PFSK-1 (cell line): ENCODE measurements at regions not wholly inside any gene's neighbourhood (a gene's known extent, or its start where the extent isn't known, plus 50 kb on each side); places are given as distances from the start of the nearest gene placed in this dataset.

ENCODE experiments used
- FOXP2 ChIP-seq: optimal IDR thresholded peaks from 2 replicates; pipeline ENCODE3; 2011; ENCODE audit warnings: borderline replicate concordance, control low read depth, inconsistent platforms; ENCODE audit not compliant: insufficient read depth; ENCODE audit errors: extremely low read length, extremely low read depth
- POLR2AphosphoS5 ChIP-seq: IDR thresholded peaks from 2 replicates; pipeline ENCODE4 v1.6.1; 2012; ENCODE audit warnings: low read depth, mild to moderate bottlenecking, control low read depth, low read length, moderate library complexity
- REST ChIP-seq, 2 experiments: IDR thresholded peaks; 2 replicates each; pipeline versions ENCODE4 v1.6.1 to v1.8.0; 2011 to 2012; ENCODE audit warnings: low read depth in 2 of 2, low read length in 2 of 2, control low read depth in 1 of 2, inconsistent platforms in 1 of 2, mild to moderate bottlenecking in 1 of 2, moderate library complexity in 1 of 2; ENCODE audit not compliant: insufficient read depth in 1 of 2
- SIN3A ChIP-seq: IDR thresholded peaks from 2 replicates; pipeline ENCODE4 v1.6.1; 2012; ENCODE audit warnings: mild to moderate bottlenecking, low read length, moderate library complexity, borderline replicate concordance; ENCODE audit not compliant: insufficient read depth
- TAF1 ChIP-seq: IDR thresholded peaks from 2 replicates; pipeline ENCODE4 v1.6.1; 2012; ENCODE audit warnings: low read length, control low read depth, borderline replicate concordance; ENCODE audit not compliant: insufficient read depth

GRCh38 chr5:52427615-52428014, 360.1 kb upstream of the ITGA1 start:
- TF ChIP-seq POLR2AphosphoS5 (no peak), REST (IDR thresholded peaks at IDR 0.05; ENCODE audit: insufficient read depth in 1 of 2, low read depth in 2 of 2, low read length in 2 of 2) (no peak), FOXP2 (no peak), SIN3A (no peak), TAF1 (no peak)

- TF ChIP-seq POLR2AphosphoS5 (no peak), TAF1 (no peak), SIN3A (no peak), REST (IDR thresholded peaks at IDR 0.05; ENCODE audit: insufficient read depth in 1 of 2, low read depth in 2 of 2, low read length in 2 of 2) (no peak), FOXP2 (no peak)
Measured at GRCh38 chr5:52428977-52429489, 358.7 kb upstream of the ITGA1 start.

- no peak for TF ChIP-seq REST (IDR thresholded peaks at IDR 0.05; ENCODE audit: insufficient read depth in 1 of 2, low read depth in 2 of 2, low read length in 2 of 2)
- no peak for TF ChIP-seq POLR2AphosphoS5
- TF ChIP-seq TAF1 = no peak
- no peak for TF ChIP-seq SIN3A
- TF ChIP-seq FOXP2 = no peak
Measured at GRCh38 chr5:52441768-52442167, 345.9 kb upstream of the ITGA1 start.

- no peak for TF ChIP-seq REST (IDR thresholded peaks at IDR 0.05; ENCODE audit: insufficient read depth in 1 of 2, low read depth in 2 of 2, low read length in 2 of 2)
- TF ChIP-seq FOXP2 = no peak
- TF ChIP-seq POLR2AphosphoS5 = no peak
- TF ChIP-seq SIN3A = no peak
- no peak for TF ChIP-seq TAF1
Measured at GRCh38 chr5:52443187-52443586, 344.5 kb upstream of the ITGA1 start.

GRCh38 chr5:52448111-52448510, 339.6 kb upstream of the ITGA1 start:
- no peak for TF ChIP-seq REST (IDR thresholded peaks at IDR 0.05; ENCODE audit: insufficient read depth in 1 of 2, low read depth in 2 of 2, low read length in 2 of 2)
- TF ChIP-seq SIN3A = no peak
- TF ChIP-seq POLR2AphosphoS5 = no peak
- no peak for TF ChIP-seq TAF1
- TF ChIP-seq FOXP2 = no peak
